MM.1S (cell line): ENCODE measurements at regions not wholly inside any gene's neighbourhood (a gene's known extent, or its start where the extent isn't known, plus 50 kb on each side); places are given as distances from the start of the nearest gene placed in this dataset.

Experiments
- DNase-seq: peaks from one replicate; pipeline ENCODE4 v3.0.0-alpha.2; 2015
- H2AFZ ChIP-seq: fragments of 300-600 bp; sonication (generic); 2 replicates; pipeline ENCODE4 v1.6.0; 2016; ENCODE audit warnings: antibody characterized with exemption, low read length
- H3F3A ChIP-seq: fragments of 300-600 bp; sonication (generic); 2 replicates; pipeline ENCODE4 v1.6.1; 2016; ENCODE audit warnings: mild to moderate bottlenecking, antibody characterized with exemption, low read length, moderate library complexity, mixed read lengths; ENCODE audit not compliant: insufficient read depth
- H3K27ac ChIP-seq: fragments of 300-600 bp; sonication (generic); 2 replicates; pipeline ENCODE4 v1.5.1; 2016; ENCODE audit warnings: mild to moderate bottlenecking, low read length
- H3K27me3 ChIP-seq: fragments of 300-600 bp; sonication (generic); replicated peaks from 2 replicates; pipeline ENCODE4 v1.6.0; 2016; ENCODE audit warnings: low read length; ENCODE audit not compliant: insufficient read depth
- H3K36me3 ChIP-seq: fragments of 300-600 bp; sonication (generic); replicated peaks from 2 replicates; pipeline ENCODE4 v1.6.1; 2016; ENCODE audit warnings: mild to moderate bottlenecking, low read length, mixed read lengths; ENCODE audit not compliant: insufficient read depth
- H3K4me1 ChIP-seq: fragments of 300-600 bp; sonication (generic); 2 replicates; pipeline ENCODE4 v1.6.1; 2016; ENCODE audit warnings: low read length, mixed read lengths
- H3K4me2 ChIP-seq: fragments of 300-600 bp; sonication (generic); 2 replicates; pipeline ENCODE4 v1.6.0; 2016; ENCODE audit warnings: low read depth, low read length
- H3K4me3 ChIP-seq: fragments of 300-600 bp; sonication (generic); 2 replicates; pipeline ENCODE4 v1.5.1; 2016; ENCODE audit warnings: low read length, mixed read lengths
- H3K79me2 ChIP-seq: fragments of 300-600 bp; sonication (generic); 2 replicates; pipeline ENCODE4 v1.6.1; 2016; ENCODE audit warnings: mixed run types, low read length, mixed read lengths
- H3K9ac ChIP-seq: fragments of 300-600 bp; sonication (generic); 2 replicates; pipeline ENCODE4 v1.6.1; 2016; ENCODE audit warnings: low read length, mixed read lengths
- H3K9me2 ChIP-seq: fragments of 300-600 bp; sonication (generic); replicated peaks from 2 replicates; pipeline ENCODE4 v1.6.1; 2016; ENCODE audit warnings: mild to moderate bottlenecking, low read length, mixed read lengths; ENCODE audit not compliant: insufficient read depth
- H3K9me3 ChIP-seq: fragments of 300-600 bp; sonication (generic); replicated peaks from 2 replicates; pipeline ENCODE4 v1.6.1; 2016; ENCODE audit warnings: mild to moderate bottlenecking, low read length, mixed read lengths; ENCODE audit not compliant: insufficient read depth
- H4K20me1 ChIP-seq: fragments of 300-600 bp; sonication (generic); 2 replicates; pipeline ENCODE4 v1.6.1; 2016; ENCODE audit warnings: mild to moderate bottlenecking, low read length, moderate library complexity, mixed read lengths; ENCODE audit not compliant: insufficient read depth
- EZH2 ChIP-seq: fragments of 300-600 bp; sonication (generic); optimal IDR thresholded peaks from 2 replicates; pipeline ENCODE3; 2017; ENCODE audit warnings: low read depth, mild to moderate bottlenecking, antibody characterized with exemption, low read length, mixed read lengths
- EZH2phosphoT487 ChIP-seq: fragments of 300-600 bp; sonication (generic); IDR thresholded peaks from 2 replicates; pipeline ENCODE4 v1.6.1; 2018; ENCODE audit warnings: antibody characterized with exemption, low read length
- TF ChIP-seq, protein P1 (sequence below): fragments of 300-600 bp; sonication (generic); IDR thresholded peaks from 2 replicates; pipeline ENCODE4 v1.5.1; 2016; ENCODE audit warnings: antibody characterized with exemption, low read length, mixed read lengths

DNA sequence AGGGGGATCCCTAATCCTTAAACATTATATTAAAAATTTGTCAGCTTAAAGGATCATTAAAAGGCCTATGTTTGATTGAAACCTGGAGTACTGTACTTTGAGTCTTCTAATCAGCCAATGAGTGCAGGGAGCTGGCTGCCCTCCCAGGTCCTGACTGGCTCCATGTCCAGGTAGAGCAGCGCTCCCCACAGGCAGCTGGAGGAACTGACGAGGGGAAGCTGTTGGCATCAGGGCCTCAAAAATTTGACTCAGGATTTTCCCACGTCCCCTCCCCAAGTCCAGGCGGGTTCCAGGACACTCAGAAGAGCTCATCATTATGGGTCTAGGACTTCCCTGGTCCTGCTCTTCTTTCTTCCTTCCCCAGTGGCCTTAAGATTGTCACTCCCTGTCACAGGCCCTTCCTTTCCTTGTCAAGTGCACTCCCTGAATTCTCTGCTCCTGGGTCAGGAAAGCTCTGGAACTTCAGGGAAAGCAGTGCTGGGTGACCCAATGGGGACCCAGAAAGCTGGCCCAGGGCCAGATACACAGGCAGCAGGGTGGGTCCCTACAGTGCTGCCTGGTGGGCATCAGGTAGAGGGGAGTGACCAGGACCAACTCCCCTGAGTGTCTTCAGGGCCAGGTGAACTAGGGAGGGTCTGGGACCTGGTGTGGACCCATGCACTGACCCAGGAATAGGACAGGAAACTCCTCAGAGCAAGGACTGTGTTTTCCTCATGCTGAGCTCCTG, 65.5 kb downstream of the GGTLC2 start:
- Histone ChIP-seq H4K20me1 (no peaks in the 10 kb centered on the region), H3K4me1 (0 out of 2 replicates have a peak, but pooled peaks cover 5% of the 10 kb centered on the region), H3F3A (no peaks in the 10 kb centered on the region), H3K79me2 (no peaks in the 10 kb centered on the region), H3K27ac (no peak overlapping the region), H2AFZ (no peak overlapping the region), H3K36me3 (no peaks in the 10 kb centered on the region), H3K4me3 (no peak overlapping the region), H3K4me2 (no peak overlapping the region), H3K9me3 (no peaks in the 10 kb centered on the region), H3K9me2 (no peaks in the 10 kb centered on the region), H3K9ac (no peak overlapping the region), H3K27me3 (no peaks in the 10 kb centered on the region)
- TF ChIP-seq, protein P1, sequence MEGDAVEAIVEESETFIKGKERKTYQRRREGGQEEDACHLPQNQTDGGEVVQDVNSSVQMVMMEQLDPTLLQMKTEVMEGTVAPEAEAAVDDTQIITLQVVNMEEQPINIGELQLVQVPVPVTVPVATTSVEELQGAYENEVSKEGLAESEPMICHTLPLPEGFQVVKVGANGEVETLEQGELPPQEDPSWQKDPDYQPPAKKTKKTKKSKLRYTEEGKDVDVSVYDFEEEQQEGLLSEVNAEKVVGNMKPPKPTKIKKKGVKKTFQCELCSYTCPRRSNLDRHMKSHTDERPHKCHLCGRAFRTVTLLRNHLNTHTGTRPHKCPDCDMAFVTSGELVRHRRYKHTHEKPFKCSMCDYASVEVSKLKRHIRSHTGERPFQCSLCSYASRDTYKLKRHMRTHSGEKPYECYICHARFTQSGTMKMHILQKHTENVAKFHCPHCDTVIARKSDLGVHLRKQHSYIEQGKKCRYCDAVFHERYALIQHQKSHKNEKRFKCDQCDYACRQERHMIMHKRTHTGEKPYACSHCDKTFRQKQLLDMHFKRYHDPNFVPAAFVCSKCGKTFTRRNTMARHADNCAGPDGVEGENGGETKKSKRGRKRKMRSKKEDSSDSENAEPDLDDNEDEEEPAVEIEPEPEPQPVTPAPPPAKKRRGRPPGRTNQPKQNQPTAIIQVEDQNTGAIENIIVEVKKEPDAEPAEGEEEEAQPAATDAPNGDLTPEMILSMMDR = no peak
- no peak for TF ChIP-seq EZH2
- no peak for TF ChIP-seq EZH2phosphoT487
- DNase-seq = no peak

DNA sequence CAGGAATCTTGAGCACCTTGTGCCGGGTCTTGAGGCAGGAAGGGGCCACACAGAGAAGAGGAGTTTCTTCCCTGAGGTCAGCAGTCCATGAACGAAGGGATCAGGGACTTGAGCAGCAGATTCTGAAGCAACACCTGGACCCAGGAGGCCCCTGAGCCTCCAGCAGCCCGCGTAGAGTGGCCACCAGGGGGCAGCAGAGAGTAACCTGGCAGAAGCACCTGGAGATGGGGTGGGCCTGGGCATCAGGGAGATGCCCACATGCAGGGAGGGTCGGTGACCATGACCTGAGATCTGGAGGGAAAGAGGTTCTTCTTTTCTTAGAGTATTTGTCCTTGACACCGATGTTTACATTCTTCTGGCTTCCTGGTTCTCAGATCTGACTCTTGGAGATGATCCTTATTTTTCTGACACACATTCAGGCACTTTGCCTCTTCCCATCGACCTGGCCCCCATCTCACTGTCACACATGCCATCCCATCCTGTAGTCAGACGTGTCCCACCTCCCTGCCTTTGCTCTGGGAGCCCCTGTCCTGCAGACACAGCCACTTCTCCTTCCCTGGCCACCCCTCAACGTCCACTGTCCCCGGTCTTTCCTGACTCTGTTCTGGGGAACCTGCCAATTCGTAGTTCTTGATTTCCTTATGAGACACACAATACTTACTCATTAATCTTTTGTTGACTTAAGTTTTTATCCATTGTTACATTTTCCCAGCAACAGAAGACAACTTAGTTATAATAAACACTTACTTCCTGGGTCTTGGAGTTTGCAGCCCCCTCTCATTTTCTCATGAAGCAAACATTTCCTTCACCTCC, 66.5 kb downstream of the GGTLC2 start:
- H3K9me2 ChIP-seq = no peaks in the 10 kb centered on the region
- TF ChIP-seq, protein P1 = peak; percentile 83
- no peak for TF ChIP-seq EZH2phosphoT487
- no peaks in the 10 kb centered on the region for H3K9me3 ChIP-seq
- peak; percentile 52 for DNase-seq
- no peak overlapping the region for H3K27ac ChIP-seq
- H4K20me1 ChIP-seq = no peaks in the 10 kb centered on the region
- 0 out of 2 replicates have a peak, but pooled peaks cover 5% of the 10 kb centered on the region for H3K4me1 ChIP-seq
- H2AFZ ChIP-seq = no peak overlapping the region
- no peaks in the 10 kb centered on the region for H3K27me3 ChIP-seq
- H3K79me2 ChIP-seq = no peaks in the 10 kb centered on the region
- H3K36me3 ChIP-seq = no peaks in the 10 kb centered on the region
- H3K4me2 ChIP-seq = no peak overlapping the region
- no peak overlapping the region for H3K4me3 ChIP-seq
- H3K9ac ChIP-seq = no peak overlapping the region
- H3F3A ChIP-seq = no peaks in the 10 kb centered on the region

DNA sequence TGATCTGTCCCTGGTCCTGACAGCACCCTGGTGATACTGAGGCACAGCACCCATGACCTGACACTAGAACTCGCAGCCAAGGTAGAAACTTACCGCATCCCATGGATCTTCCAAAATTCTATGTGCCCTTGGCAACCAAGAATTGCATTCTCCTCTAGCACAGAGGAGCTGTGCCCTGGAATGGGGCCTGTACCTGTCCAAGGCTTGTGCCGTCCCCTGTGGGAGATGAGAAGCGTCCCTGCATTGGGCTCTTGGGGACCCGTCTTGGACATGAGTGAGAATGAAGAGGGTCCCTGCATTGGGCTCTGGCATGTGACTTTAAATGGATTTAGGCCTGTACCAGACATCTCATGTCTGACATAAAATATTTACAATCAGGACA, 67.1 kb downstream of the GGTLC2 start:
- H3K27ac ChIP-seq = no peak overlapping the region
- H3K9me3 ChIP-seq = no peaks in the 10 kb centered on the region
- no peak overlapping the region for H2AFZ ChIP-seq
- no peak for DNase-seq
- H4K20me1 ChIP-seq = no peaks in the 10 kb centered on the region
- 0 out of 2 replicates have a peak, but pooled peaks cover 5% of the 10 kb centered on the region for H3K4me1 ChIP-seq
- no peaks in the 10 kb centered on the region for H3K27me3 ChIP-seq
- no peaks in the 10 kb centered on the region for H3K9me2 ChIP-seq
- no peaks in the 10 kb centered on the region for H3F3A ChIP-seq
- H3K79me2 ChIP-seq = no peaks in the 10 kb centered on the region
- no peak for TF ChIP-seq EZH2phosphoT487
- no peak for TF ChIP-seq EZH2
- TF ChIP-seq, protein P1 = no peak
- no peak overlapping the region for H3K4me2 ChIP-seq
- no peak overlapping the region for H3K4me3 ChIP-seq
- H3K36me3 ChIP-seq = no peaks in the 10 kb centered on the region
- H3K9ac ChIP-seq = no peak overlapping the region
